NT2/D1 (cell line): ENCODE measurements at regions not wholly inside any gene's neighbourhood (a gene's known extent, or its start where the extent isn't known, plus 50 kb on each side); places are given as distances from the start of the nearest gene placed in this dataset.

ENCODE experiments used
- SUZ12 ChIP-seq: IDR thresholded peaks from 2 replicates; pipeline ENCODE4 v1.6.1; 2011; ENCODE audit not compliant: insufficient read length, insufficient read depth; ENCODE audit errors: extremely low read depth
- YY1 ChIP-seq: IDR thresholded peaks from 2 replicates; pipeline ENCODE4 v1.6.1; 2011; ENCODE audit not compliant: insufficient read length, insufficient read depth
- ZNF274 ChIP-seq: IDR thresholded peaks from 2 replicates; pipeline ENCODE4 v1.6.1; 2011; ENCODE audit warnings: mild to moderate bottlenecking, low read depth, low read length

DNA sequence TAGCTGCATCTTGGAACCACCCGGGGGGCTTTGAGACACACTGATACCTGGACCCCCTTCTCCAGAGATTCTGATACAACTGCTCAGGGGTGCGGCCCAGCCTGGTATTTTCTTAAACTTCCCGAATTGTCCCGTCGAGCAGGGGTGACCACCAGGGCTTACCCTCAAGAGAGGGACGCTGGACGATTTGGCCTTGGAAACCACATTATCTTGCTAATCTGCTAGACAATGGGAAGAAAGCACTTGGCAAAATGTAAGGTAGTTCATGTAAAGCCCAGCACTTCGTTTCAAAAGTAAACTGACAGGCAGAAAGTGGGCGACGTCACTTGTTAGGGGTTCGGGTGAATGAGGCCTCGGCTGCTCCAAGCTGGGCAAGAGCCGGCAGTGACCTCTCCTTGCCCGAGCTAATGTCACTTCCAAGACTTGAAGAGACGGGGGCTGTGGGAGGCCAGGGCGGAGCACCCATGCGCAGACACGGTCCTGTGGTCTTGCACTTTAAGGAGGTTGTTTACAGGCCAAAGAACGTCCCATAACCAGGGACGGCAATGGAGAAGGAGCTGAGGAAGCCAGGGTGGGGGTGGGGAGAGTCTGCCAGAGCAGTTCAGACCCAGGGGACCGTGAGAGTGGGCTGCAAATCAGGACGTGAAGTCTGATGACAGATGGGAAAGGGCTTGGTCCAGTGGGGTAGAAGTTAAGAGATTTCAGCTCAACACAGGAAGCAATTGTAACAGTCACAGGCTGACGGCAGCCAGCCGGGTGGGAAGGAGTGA is 152.7 kb upstream of the GSE1 start:
- TF ChIP-seq ZNF274: no peak
- no peak for TF ChIP-seq YY1
- TF ChIP-seq SUZ12: no peak
